HepG2 (cell line): ENCODE measurements at regions not wholly inside any gene's neighbourhood (a gene's known extent, or its start where the extent isn't known, plus 50 kb on each side); places are given as distances from the start of the nearest gene placed in this dataset.

Experiments used
- ATAC-seq: fragments of 200-7000 bp; cut with Tn5 transposase; 3 replicates; pipeline ENCODE4 v1.9.1; 2020; ENCODE audit warnings: mild to moderate bottlenecking, moderate library complexity
- BruUV-seq: library from RNA; stranded (reverse); fragments of 400-500 nt; replicated peaks from 2 replicates; lab custom pipeline; 2021; lab: Mats Ljungman, UMichigan
- CTCF ChIA-PET: fragments of 300-600 bp; formaldehyde crosslinking; extraction: SDS; loops from one replicate; lab custom pipeline; 2021; ENCODE audit warnings: low total read pairs, inconsistent platforms, low intra/inter-chr PET ratio; lab: Yijun Ruan, JAX
- POLR2A ChIA-PET: fragments of 350-600 bp; sonication (Branson Sonifier 250); formaldehyde crosslinking; loops from one replicate; lab custom pipeline; 2020; ENCODE audit warnings: antibody characterized with exemption, inconsistent platforms; lab: Yijun Ruan, JAX
- DNase-seq: peaks from one replicate; pipeline ENCODE4 v3.0.0-alpha.2; 2015; ENCODE audit warnings: low spot score
- FAIRE-seq: peaks from 3 replicates; lab custom pipeline; 2011; peaks lifted over from hg19 to GRCh38; lab: Jason Lieb, UNC
- H2AFZ ChIP-seq: one replicate; pipeline ENCODE4 v1.6.1; 2011; ENCODE audit warnings: low read length, inconsistent platforms
- H3K27ac ChIP-seq: fragments of 300-600 bp; 3 replicates; pipeline ENCODE4 v1.8.0; 2011; ENCODE audit warnings: mixed run types, mild to moderate bottlenecking, mixed read lengths, low read length, inconsistent platforms; ENCODE audit not compliant: insufficient read depth; ENCODE audit errors: extremely low read length
- H3K27me3 ChIP-seq, 2 experiments: fragments of 200-600 bp in 1 of 2; 2 replicates in 1 of 2; 3 replicates in 1 of 2; pipeline versions ENCODE4 v1.6.0 to v1.8.0; 2011; ENCODE audit warnings: low read length in 2 of 2, mild to moderate bottlenecking in 2 of 2, moderate library complexity in 2 of 2, inconsistent platforms in 1 of 2; ENCODE audit not compliant: insufficient read depth in 2 of 2, control insufficient read depth in 1 of 2
- H3K36me3 ChIP-seq, 2 experiments: fragments of 200-600 bp in 1 of 2; replicated peaks in 1 of 2; 2 replicates in 1 of 2; 3 replicates in 1 of 2; pipeline versions ENCODE4 v1.5.1 to v1.8.0; 2011; ENCODE audit warnings: low read length in 2 of 2, inconsistent platforms in 1 of 2; ENCODE audit not compliant: insufficient read depth in 2 of 2, control insufficient read depth in 1 of 2
- H3K4me1 ChIP-seq: 2 replicates; pipeline ENCODE4 v1.5.1; 2012; ENCODE audit warnings: low read length, inconsistent platforms; ENCODE audit not compliant: insufficient read depth
- H3K4me2 ChIP-seq: 2 replicates; pipeline ENCODE4 v1.6.0; 2011; ENCODE audit warnings: low read depth, low read length, inconsistent platforms
- H3K4me3 ChIP-seq, 3 experiments: fragments of 200-600 bp in 1 of 3; sonication (generic), shearing (Covaris generic) in 1 of 3; replicated peaks in 1 of 3; 2 replicates each; pipeline ENCODE4 v1.5.1; 2011 to 2016; ENCODE audit warnings: low read length in 3 of 3, inconsistent platforms in 2 of 3, low read depth in 2 of 3, mild to moderate bottlenecking in 2 of 3, control low read depth in 1 of 3, mixed read lengths in 1 of 3; ENCODE audit not compliant: insufficient read depth in 1 of 3
- H3K79me2 ChIP-seq: one replicate; pipeline ENCODE4 v1.6.1; 2011; ENCODE audit warnings: low read length, inconsistent platforms; ENCODE audit not compliant: insufficient read depth
- H3K9ac ChIP-seq: 2 replicates; pipeline ENCODE4 v1.6.0; 2011; ENCODE audit warnings: mild to moderate bottlenecking, low read depth, low read length, inconsistent platforms; ENCODE audit not compliant: insufficient read depth
- H3K9me3 ChIP-seq: 2 replicates; pipeline ENCODE4 v1.5.1; 2012; ENCODE audit warnings: mild to moderate bottlenecking, low read length
- H4K20me1 ChIP-seq: 2 replicates; pipeline ENCODE4 v1.6.0; 2011; ENCODE audit warnings: inconsistent platforms, mild to moderate bottlenecking, low read length, moderate library complexity; ENCODE audit not compliant: insufficient read depth
- ARID3A ChIP-seq: IDR thresholded peaks from 2 replicates; pipeline ENCODE4 v1.6.1; 2012; ENCODE audit warnings: low read depth, low read length, improper control_type of control experiment
- HHEX ChIP-seq: IDR thresholded peaks from 2 replicates; pipeline ENCODE4 v1.6.1; 2016; ENCODE audit warnings: control low read depth
- KAT8 ChIP-seq: IDR thresholded peaks from 2 replicates; pipeline ENCODE4 v1.6.1; 2016; ENCODE audit warnings: missing genetic modification reagents, missing compliant biosample characterization
- MAFF ChIP-seq: IDR thresholded peaks from 2 replicates; pipeline ENCODE4 v1.6.1; 2011; ENCODE audit warnings: low read depth, low read length, improper control_type of control experiment
- MAFG ChIP-seq: sonication (generic); formaldehyde crosslinking; IDR thresholded peaks from 2 replicates; pipeline ENCODE4 v1.5.1; 2020; ENCODE audit warnings: mild to moderate bottlenecking, missing genetic modification reagents
- MAFK ChIP-seq, 2 experiments: IDR thresholded peaks in 1 of 2; conservative IDR thresholded peaks in 1 of 2; 2 replicates each; pipeline ENCODE4 v1.6.1; 2011; ENCODE audit warnings: improper control_type of control experiment in 2 of 2, low read length in 2 of 2
- NFE2 ChIP-seq: sonication (generic); formaldehyde crosslinking; IDR thresholded peaks from 2 replicates; pipeline ENCODE4 v1.4.0; 2020; ENCODE audit warnings: missing genetic modification reagents
- NFE2L2 ChIP-seq: fragments of 150-350 bp; IDR thresholded peaks from 2 replicates; pipeline ENCODE4 v1.6.1; 2014; ENCODE audit warnings: low read length
- NFIC ChIP-seq: IDR thresholded peaks from 2 replicates; pipeline ENCODE4 v1.6.1; 2012; ENCODE audit warnings: mild to moderate bottlenecking, low read length, inconsistent platforms
- RARG ChIP-seq: sonication (generic); formaldehyde crosslinking; IDR thresholded peaks from 2 replicates; pipeline ENCODE4 v1.4.0; 2020; ENCODE audit warnings: low read depth, mild to moderate bottlenecking, missing genetic modification reagents
- RCOR2 ChIP-seq: IDR thresholded peaks from 2 replicates; pipeline ENCODE4 v1.6.1; 2016; ENCODE audit warnings: missing biosample characterization, missing genetic modification reagents
- SPEN ChIP-seq: sonication (generic); formaldehyde crosslinking; IDR thresholded peaks from 2 replicates; pipeline ENCODE4 v1.5.1; 2020; ENCODE audit warnings: low read depth, mild to moderate bottlenecking, missing genetic modification reagents
- WGBS: methylation state at CpG from one replicate; pipeline ENCODE4 v1.1.6; 2017; ENCODE audit warnings: low lambda C conversion rate; 5-methylcytosine and 5-hydroxymethylcytosine counted together
- in situ Hi-C: cut with HindIII; loops from 2 replicates; pipeline ENCODE4 v1.10.0; 2017; ENCODE audit warnings: low pct_unique_long_range_greater_than_20kb; ENCODE audit not compliant: extremely low pct_ligation_motif_present
- intact Hi-C: fragments of 100-400 bp; cut with micrococcal nuclease; formaldehyde crosslinking; loops from one replicate; pipeline ENCODE4 v1.10.0; 2022; ENCODE audit not compliant: unreplicated experiment
- TF ChIP-seq, protein P1 (sequence below): IDR thresholded peaks from 2 replicates; pipeline ENCODE4 v1.6.1; 2018; ENCODE audit warnings: missing genetic modification reagents
- TF ChIP-seq, protein P2 (sequence below): IDR thresholded peaks from 2 replicates; pipeline ENCODE4 v1.6.1; 2016; ENCODE audit warnings: mild to moderate bottlenecking

- TF ChIP-seq MAFF = peak; percentile 95
- TF ChIP-seq SPEN (CRISPR knock-in tag) = no peak
- TF ChIP-seq MAFK (conservative IDR thresholded peaks at IDR 0.05 in 1 of 2, IDR thresholded peaks at IDR 0.05 in 1 of 2; ENCODE audit: low read length in 2 of 2) = peak; percentile 93 to 98
- peak; percentile 28; the same call in 1 of the 2 replicates for TF ChIP-seq KAT8 (CRISPR knock-in tag)
- 0 out of 2 replicates have a peak, but pooled peaks have one; percentile 37 for TF ChIP-seq NFE2 (CRISPR knock-in tag)
- peak; percentile 92 for TF ChIP-seq NFE2L2
- TF ChIP-seq MAFG = peak; percentile 87
- TF ChIP-seq ARID3A = peak; percentile 18; the same call in 1 of the 2 replicates
These were observed 1183.7 kb upstream of the TMEM132C start (continued) for GRCh38 chr12:127083008-127083949.

DNA sequence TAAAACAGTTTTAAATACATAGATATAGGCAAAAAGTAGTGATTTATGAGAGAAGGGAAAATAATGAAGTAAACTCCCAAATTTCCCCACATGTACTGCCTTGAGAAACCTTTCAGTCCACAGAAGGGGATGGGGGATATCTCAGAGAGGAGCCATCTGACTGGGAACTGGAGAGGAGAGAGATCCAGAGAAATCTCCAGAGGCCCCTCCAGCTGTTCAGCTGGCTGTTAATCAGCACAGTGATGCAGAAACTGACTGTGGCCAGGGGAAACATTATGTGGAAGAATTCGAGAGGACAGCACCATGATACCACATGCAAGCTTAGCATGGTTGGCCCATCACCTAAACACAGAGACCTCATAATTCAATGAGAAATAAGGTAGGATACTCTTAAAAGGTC, 1165.9 kb upstream of the TMEM132C start:
- H2AFZ ChIP-seq = no peak overlapping the region
- WGBS = 0% methylated on average over 1 of the region's 1 CpG
- FAIRE-seq (no peak), ATAC-seq (no peak), DNase-seq (no peak)
- H3K4me2 ChIP-seq = no peak overlapping the region
- H3K36me3 ChIP-seq = no peaks in the 10 kb centered on the region
- BruUV-seq = no TSS peak
- no peaks in the 10 kb centered on the region for H3K79me2 ChIP-seq
- intact Hi-C loops = no loop called here
- H3K4me1 ChIP-seq = no peaks in the 10 kb centered on the region
- no peaks in the 10 kb centered on the region for H3K27me3 ChIP-seq
- no peaks in the 10 kb centered on the region for H3K9me3 ChIP-seq
- no peak overlapping the region for H3K4me3 ChIP-seq
- CTCF ChIA-PET = no interaction called here
- H3K9ac ChIP-seq = no peak overlapping the region
- TF ChIP-seq NFIC (no peak), HHEX (CRISPR knock-in tag) (no peak), RARG (CRISPR knock-in tag) (no peak), RCOR2 (CRISPR knock-in tag) (no peak)
- TF ChIP-seq, protein P1, sequence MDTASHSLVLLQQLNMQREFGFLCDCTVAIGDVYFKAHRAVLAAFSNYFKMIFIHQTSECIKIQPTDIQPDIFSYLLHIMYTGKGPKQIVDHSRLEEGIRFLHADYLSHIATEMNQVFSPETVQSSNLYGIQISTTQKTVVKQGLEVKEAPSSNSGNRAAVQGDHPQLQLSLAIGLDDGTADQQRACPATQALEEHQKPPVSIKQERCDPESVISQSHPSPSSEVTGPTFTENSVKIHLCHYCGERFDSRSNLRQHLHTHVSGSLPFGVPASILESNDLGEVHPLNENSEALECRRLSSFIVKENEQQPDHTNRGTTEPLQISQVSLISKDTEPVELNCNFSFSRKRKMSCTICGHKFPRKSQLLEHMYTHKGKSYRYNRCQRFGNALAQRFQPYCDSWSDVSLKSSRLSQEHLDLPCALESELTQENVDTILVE (CRISPR knock-in tag) = no peak
- TF ChIP-seq, protein P2, sequence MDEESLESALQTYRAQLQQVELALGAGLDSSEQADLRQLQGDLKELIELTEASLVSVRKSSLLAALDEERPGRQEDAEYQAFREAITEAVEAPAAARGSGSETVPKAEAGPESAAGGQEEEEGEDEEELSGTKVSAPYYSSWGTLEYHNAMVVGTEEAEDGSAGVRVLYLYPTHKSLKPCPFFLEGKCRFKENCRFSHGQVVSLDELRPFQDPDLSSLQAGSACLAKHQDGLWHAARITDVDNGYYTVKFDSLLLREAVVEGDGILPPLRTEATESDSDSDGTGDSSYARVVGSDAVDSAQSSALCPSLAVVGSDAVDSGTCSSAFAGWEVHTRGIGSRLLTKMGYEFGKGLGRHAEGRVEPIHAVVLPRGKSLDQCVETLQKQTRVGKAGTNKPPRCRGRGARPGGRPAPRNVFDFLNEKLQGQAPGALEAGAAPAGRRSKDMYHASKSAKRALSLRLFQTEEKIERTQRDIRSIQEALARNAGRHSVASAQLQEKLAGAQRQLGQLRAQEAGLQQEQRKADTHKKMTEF (CRISPR knock-in tag) = no peak
- in situ Hi-C loops = loop anchor here (25.0 kb wide), 2 partner anchors 286 to 586 kb away; no protein-coding TSS in a partner anchor
- POLR2A ChIA-PET = no interaction called here
- no peaks in the 10 kb centered on the region for H4K20me1 ChIP-seq
- H3K27ac ChIP-seq = no peak overlapping the region
